Keratinocyte (primary cell): ENCODE measurements at regions not wholly inside any gene's neighbourhood (a gene's known extent, or its start where the extent isn't known, plus 50 kb on each side); places are given as distances from the start of the nearest gene placed in this dataset.

Experiments
- DNase-seq: peaks from one replicate; pipeline ENCODE4 v3.0.0-alpha.2; 2011; ENCODE audit warnings: low read depth, missing footprints, low spot score
- FAIRE-seq: peaks from 2 replicates; lab custom pipeline; 2011; peaks lifted over from hg19 to GRCh38; lab: Jason Lieb, UNC
- H2AFZ ChIP-seq: 2 replicates; pipeline ENCODE4 v1.6.0; 2012; ENCODE audit warnings: low read length, control low read depth, inconsistent platforms; ENCODE audit not compliant: control insufficient read depth
- H3K27ac ChIP-seq: 2 replicates; pipeline ENCODE4 v1.5.1; 2011; ENCODE audit warnings: low read length; ENCODE audit not compliant: control insufficient read depth, insufficient read depth
- H3K27me3 ChIP-seq: 3 replicates; pipeline ENCODE4 v1.6.0; 2011; ENCODE audit warnings: low read length; ENCODE audit not compliant: control insufficient read depth, insufficient read depth; ENCODE audit errors: extremely low read depth
- H3K36me3 ChIP-seq, 2 experiments: 2 replicates in 1 of 2; 3 replicates in 1 of 2; pipeline ENCODE4 v1.5.1; 2011; ENCODE audit warnings: low read length in 2 of 2, mild to moderate bottlenecking in 1 of 2; ENCODE audit not compliant: control insufficient read depth in 2 of 2, insufficient read depth in 2 of 2; ENCODE audit errors: extremely low read depth in 1 of 2
- H3K4me1 ChIP-seq: 3 replicates; pipeline ENCODE4 v1.5.1; 2011; ENCODE audit warnings: low read length; ENCODE audit not compliant: control insufficient read depth, insufficient read depth; ENCODE audit errors: extremely low read depth
- H3K4me2 ChIP-seq: 3 replicates; pipeline ENCODE4 v1.6.0; 2011; ENCODE audit warnings: low read depth, low read length; ENCODE audit not compliant: control insufficient read depth, insufficient read depth; ENCODE audit errors: extremely low read depth
- H3K4me3 ChIP-seq, 3 experiments: fragments of 200-600 bp in 1 of 3; sonication (generic) in 1 of 3; 2 replicates in 2 of 3; 3 replicates in 1 of 3; pipeline ENCODE4 v1.5.1; 2011 to 2016; ENCODE audit warnings: low read length in 3 of 3, mild to moderate bottlenecking in 3 of 3, control low read depth in 2 of 3, inconsistent platforms in 1 of 3, low read depth in 1 of 3, mixed read lengths in 1 of 3, mixed run types in 1 of 3, moderate library complexity in 1 of 3; ENCODE audit not compliant: control insufficient read depth in 2 of 3, insufficient read depth in 2 of 3; ENCODE audit errors: extremely low read depth in 1 of 3
- H3K79me2 ChIP-seq: 2 replicates; pipeline ENCODE4 v1.6.0; 2012; ENCODE audit warnings: low read length; ENCODE audit not compliant: control insufficient read depth, insufficient read depth
- H3K9ac ChIP-seq: 3 replicates; pipeline ENCODE4 v1.6.0; 2011; ENCODE audit warnings: low read length; ENCODE audit not compliant: control insufficient read depth, insufficient read depth; ENCODE audit errors: extremely low read depth
- H3K9me1 ChIP-seq: 3 replicates; pipeline ENCODE4 v1.6.0; 2011; ENCODE audit warnings: low read length; ENCODE audit not compliant: control insufficient read depth, insufficient read depth; ENCODE audit errors: extremely low read depth
- H3K9me3 ChIP-seq: 2 replicates; pipeline ENCODE4 v1.5.1; 2012; ENCODE audit warnings: low read depth, low read length; ENCODE audit not compliant: control insufficient read depth
- H4K20me1 ChIP-seq: 3 replicates; pipeline ENCODE4 v1.6.0; 2011; ENCODE audit warnings: low read length; ENCODE audit not compliant: control insufficient read depth, insufficient read depth; ENCODE audit errors: extremely low read depth
- CTCF ChIP-seq, 3 experiments: IDR thresholded peaks in 1 of 3; conservative IDR thresholded peaks in 1 of 3; optimal IDR thresholded peaks in 1 of 3; 2 replicates in 2 of 3; 3 replicates in 1 of 3; pipeline versions ENCODE3 to v1.5.1; 2011; ENCODE audit warnings: low read length in 3 of 3, mild to moderate bottlenecking in 3 of 3, moderate library complexity in 2 of 3, control low read depth in 1 of 3, inconsistent platforms in 1 of 3; ENCODE audit not compliant: insufficient read depth in 2 of 3; ENCODE audit errors: extremely low read depth in 1 of 3
- EZH2 ChIP-seq: IDR thresholded peaks from one replicate; pipeline ENCODE4 v1.6.1; 2012; ENCODE audit warnings: inconsistent platforms, mild to moderate bottlenecking, low read length, moderate library complexity
- dilution Hi-C: fragments of 300-500 bp; cut with MboI; formaldehyde crosslinking; loops from one replicate; pipeline ENCODE4 v1.7.0; 2020; ENCODE audit warnings: low sequenced_read_pairs; ENCODE audit not compliant: extremely low pct_ligation_motif_present

GRCh38 chr6:2529211-2529719, 221.5 kb downstream of the MYLK4 start:
- no peaks in the 10 kb centered on the region for H4K20me1 ChIP-seq

GRCh38 chr6:2528156-2528555, 222.6 kb downstream of the MYLK4 start:
- Histone ChIP-seq H3K27ac (no peak overlapping the region), H3K9me3 (peaks cover 7% of the 10 kb centered on the region), H3K4me1 (peaks cover 21% of the 10 kb centered on the region), H4K20me1 (no peaks in the 10 kb centered on the region), H2AFZ (no peak overlapping the region), H3K27me3 (peaks cover 3% of the 10 kb centered on the region), H3K79me2 (no peaks in the 10 kb centered on the region), H3K4me3 (no peak overlapping the region), H3K9ac (no peak overlapping the region), H3K4me2 (no peak overlapping the region), H3K36me3 (no peaks in the 10 kb centered on the region), H3K9me1 (no peaks in the 10 kb centered on the region)
- no peak for TF ChIP-seq CTCF (optimal IDR thresholded peaks at IDR 0.05 in 1 of 3, IDR thresholded peaks at IDR 0.05 in 1 of 3, conservative IDR thresholded peaks at IDR 0.05 in 1 of 3; ENCODE audit: extremely low read depth in 1 of 3, insufficient read depth in 2 of 3, low read length in 3 of 3)
- no peak for TF ChIP-seq EZH2
- DNase-seq (no peak), FAIRE-seq (no peak)
- dilution Hi-C loops: no loop called here

More at GRCh38 chr6:2529211-2529719, 221.5 kb downstream of the MYLK4 start:
- no peaks in the 10 kb centered on the region for H3K79me2 ChIP-seq
- no peak overlapping the region for H3K4me3 ChIP-seq
- H3K9ac ChIP-seq: no peak overlapping the region
- dilution Hi-C loops: no loop called here
- H3K9me1 ChIP-seq: no peaks in the 10 kb centered on the region
- DNase-seq: no peak
- no peaks in the 10 kb centered on the region for H3K36me3 ChIP-seq
- no peak overlapping the region for H3K27ac ChIP-seq
- TF ChIP-seq CTCF (optimal IDR thresholded peaks at IDR 0.05 in 1 of 3, IDR thresholded peaks at IDR 0.05 in 1 of 3, conservative IDR thresholded peaks at IDR 0.05 in 1 of 3; ENCODE audit: extremely low read depth in 1 of 3, insufficient read depth in 2 of 3, low read length in 3 of 3) (no peak), EZH2 (no peak)
- H3K4me1 ChIP-seq: peaks cover 13% of the 10 kb centered on the region
- peaks cover 6% of the 10 kb centered on the region for H3K27me3 ChIP-seq
- H2AFZ ChIP-seq: no peak overlapping the region
- H3K9me3 ChIP-seq: peaks cover 5% of the 10 kb centered on the region
- no peak for FAIRE-seq
- H3K4me2 ChIP-seq: no peak overlapping the region
